SU-DHL-6 (cell line): ENCODE measurements at regions not wholly inside any gene's neighbourhood (a gene's known extent, or its start where the extent isn't known, plus 50 kb on each side); places are given as distances from the start of the nearest gene placed in this dataset.
"Not testable (repeated sequence)": the region's sequence is repeated elsewhere in the genome, so short reads cannot be mapped to it uniquely, and the experiment has no call there.

ENCODE experiments used
- CTCF ChIP-seq: fragments of 200-600 bp; sonication (generic); IDR thresholded peaks from one replicate; pipeline ENCODE4 v1.5.1; 2017; ENCODE audit warnings: antibody characterized with exemption, mild to moderate bottlenecking, low read length, moderate library complexity; ENCODE audit not compliant: insufficient read depth, poor library complexity, severe bottlenecking
- EZH2phosphoT487 ChIP-seq: fragments of 200-600 bp; sonication (generic), shearing (Covaris generic); conservative IDR thresholded peaks from 2 replicates; pipeline ENCODE4 v1.6.1; 2018; ENCODE audit warnings: mild to moderate bottlenecking, antibody characterized with exemption, low read length, moderate library complexity, mixed read lengths

GRCh38 chr19:23594311-23594710 lies 92.7 kb downstream of the ZNF675 start:
- not testable (repeated sequence) for TF ChIP-seq CTCF, EZH2phosphoT487
